Posterior vena cava (tissue), 2 donors: ENCODE measurements at regions not wholly inside any gene's neighbourhood (a gene's known extent, or its start where the extent isn't known, plus 50 kb on each side); places are given as distances from the start of the nearest gene placed in this dataset.
"Not testable (repeated sequence)": the region's sequence is repeated elsewhere in the genome, so short reads cannot be mapped to it uniquely, and the experiment has no call there.

ENCODE experiments used
- DNase-seq: peaks from one replicate; pipeline ENCODE4 v3.0.0-alpha.2; 2020; ENCODE audit warnings: low spot score
- intact Hi-C, 2 donors: fragments of 100-400 bp; cut with DNase I; formaldehyde crosslinking; loops; one replicate each; pipeline versions ENCODE4 v1.14.1 to v1.14.2; 2022 to 2023
- donor health status: DM: yes; HTN: yes; CAD: no.
- donor health status: DM: yes; HTN: yes; CAD: no.

DNA sequence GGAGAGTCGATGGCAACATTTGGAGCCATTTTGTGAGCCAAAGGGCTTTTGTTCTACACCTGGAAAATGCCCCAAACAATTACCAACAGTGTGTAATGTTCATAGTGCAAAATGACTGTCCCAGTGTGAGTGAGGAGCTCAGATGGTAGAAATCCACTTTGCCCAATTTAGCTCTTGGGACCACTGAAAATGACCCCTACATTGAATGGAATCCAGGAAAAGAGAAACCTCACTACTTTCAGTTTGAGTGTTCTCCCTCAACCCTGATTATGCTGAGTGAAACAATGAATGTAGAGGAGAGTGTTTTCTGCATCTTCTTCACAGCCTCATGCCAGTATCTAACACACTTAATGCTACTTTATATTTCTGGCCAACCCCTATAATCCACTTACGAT lies 84.9 kb upstream of the NRN1 start:
- DNase-seq, result no peak
- intact Hi-C loops, result no loop called here

GRCh38 chr6:6090861-6091607 lies 84.3 kb upstream of the NRN1 start:
- intact Hi-C loops, result no loop called here
- no peak for DNase-seq

GRCh38 chr6:6085928-6086668 lies 79.4 kb upstream of the NRN1 start:
- intact Hi-C loops, result no loop called here
- no peak for DNase-seq

DNA sequence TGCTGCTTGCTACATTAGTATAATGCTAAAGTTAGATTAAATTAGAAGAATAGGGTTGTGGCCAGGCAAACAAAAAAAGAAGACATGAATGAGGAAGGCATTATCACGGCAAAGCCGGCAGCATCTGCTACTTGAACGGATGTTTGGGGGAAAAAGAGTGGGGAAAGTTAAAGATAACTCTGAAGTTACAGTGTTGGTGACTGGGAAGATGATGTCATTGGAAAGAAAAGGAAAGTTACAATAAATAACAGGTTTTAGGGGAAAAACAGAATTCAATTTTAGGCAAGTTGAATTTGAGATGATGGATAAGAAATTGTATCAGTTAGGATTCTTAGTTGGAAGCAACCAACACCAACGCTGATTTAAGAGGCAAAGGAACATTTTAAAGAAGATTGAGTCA lies 74.2 kb upstream of the NRN1 start:
- intact Hi-C loops, result no loop called here
- DNase-seq, result no peak

GRCh38 chr6:6074190-6074589 lies 67.5 kb upstream of the NRN1 start:
- no peak for DNase-seq
- intact Hi-C loops, result loop anchor here in 1 of 2 donors (5.0 kb wide), 1 partner anchor 948 kb away; no protein-coding TSS in a partner anchor

- DNase-seq, intact Hi-C loops: not testable (repeated sequence)
These were observed 61.4 kb upstream of the NRN1 start for GRCh38 chr6:6068157-6068556.

DNA sequence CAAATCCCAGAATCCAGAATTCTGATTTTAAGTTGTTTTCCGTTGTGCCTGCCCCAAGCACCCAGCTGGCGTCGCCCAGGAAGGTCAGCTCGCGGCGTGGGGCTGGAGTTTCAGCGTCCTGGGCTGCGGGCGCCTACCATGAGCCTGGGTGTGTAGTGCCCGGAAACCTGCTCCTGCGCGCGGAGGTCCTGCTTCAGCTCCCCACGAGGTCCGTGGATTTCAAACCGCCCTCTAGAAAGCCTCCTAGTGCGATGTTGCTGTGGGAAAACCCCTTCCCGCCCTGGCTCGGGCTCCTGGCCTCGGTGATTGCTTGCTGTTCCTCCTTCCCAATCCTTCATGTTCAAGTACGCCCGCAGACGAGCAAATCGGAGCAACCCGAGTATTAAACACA lies 51.3 kb upstream of the NRN1 start:
- no peak for DNase-seq
- intact Hi-C loops, result loop anchor here in 1 of 2 donors (10.0 kb wide), 1 partner anchor 487 kb away; no protein-coding TSS in a partner anchor

DNA sequence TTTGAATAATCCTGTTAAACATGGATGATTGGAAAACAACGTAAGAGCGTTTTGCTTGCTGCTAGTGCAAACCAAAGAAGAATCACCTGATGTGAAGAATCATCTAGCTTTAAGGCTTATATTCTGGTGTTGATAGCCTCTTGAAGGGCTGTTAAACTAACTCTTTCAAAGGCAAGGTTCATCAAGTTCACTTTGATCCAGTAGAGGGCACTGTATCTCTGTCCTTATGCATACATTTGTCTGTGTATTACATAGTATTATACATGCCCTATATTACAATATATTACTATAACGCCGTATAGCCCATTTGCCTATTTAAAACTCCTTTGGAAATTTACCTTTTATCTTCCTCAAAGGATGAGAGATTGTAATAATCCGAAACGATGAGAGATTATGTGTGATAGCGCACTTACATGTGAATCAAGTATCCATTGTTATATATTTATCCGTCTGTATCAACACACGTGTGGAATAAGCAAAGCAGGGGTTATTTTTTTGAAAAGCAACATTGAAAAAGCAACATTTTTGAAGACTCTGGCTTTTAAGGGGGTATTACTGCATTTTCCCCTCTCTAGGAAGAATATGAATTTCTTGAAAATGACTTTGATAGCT lies 50.8 kb upstream of the NRN1 start:
- no peak for DNase-seq
- intact Hi-C loops, result loop anchor here in 1 of 2 donors (10.0 kb wide), 1 partner anchor 487 kb away; no protein-coding TSS in a partner anchor
